GM12864 (cell line): ENCODE measurements at regions not wholly inside any gene's neighbourhood (a gene's known extent, or its start where the extent isn't known, plus 50 kb on each side); places are given as distances from the start of the nearest gene placed in this dataset.

Experiments used
- DNase-seq: peaks from one replicate; pipeline ENCODE4 v3.0.0-alpha.2; 2011; ENCODE audit warnings: low read depth
- H3K4me3 ChIP-seq: 2 replicates; pipeline ENCODE4 v1.5.1; 2011; ENCODE audit warnings: mild to moderate bottlenecking, low read depth, low read length, control low read depth
- CTCF ChIP-seq: IDR thresholded peaks from 2 replicates; pipeline ENCODE4 v1.5.1; 2011; ENCODE audit warnings: low read depth, mild to moderate bottlenecking, moderate library complexity, low read length, control low read depth, inconsistent platforms; ENCODE audit errors: missing control alignments

- DNase-seq, result no peak
- no peak for TF ChIP-seq CTCF
- no peak overlapping the region for H3K4me3 ChIP-seq
Observed at GRCh38 chr11:42521994-42522393, 789.8 kb upstream of the API5 start.

GRCh38 chr11:42524534-42525227 lies 787.1 kb upstream of the API5 start:
- no peak overlapping the region for H3K4me3 ChIP-seq
- DNase-seq, result peak; percentile 13
- TF ChIP-seq CTCF, result peak; percentile 78

- no peak overlapping the region for H3K4me3 ChIP-seq
- no peak for DNase-seq
Observed at GRCh38 chr11:42526426-42526825, 785.4 kb upstream of the API5 start.

GRCh38 chr11:42528471-42528870 lies 783.3 kb upstream of the API5 start:
- no peak for TF ChIP-seq CTCF
- H3K4me3 ChIP-seq, result no peak overlapping the region
- no peak for DNase-seq

More at GRCh38 chr11:42526426-42526825, 785.4 kb upstream of the API5 start:
- TF ChIP-seq CTCF, result no peak

- no peak overlapping the region for H3K4me3 ChIP-seq
- DNase-seq, result no peak
- TF ChIP-seq CTCF, result no peak
Observed at GRCh38 chr11:42528911-42529310, 782.9 kb upstream of the API5 start.

- H3K4me3 ChIP-seq, result no peak overlapping the region
- no peak for DNase-seq
- no peak for TF ChIP-seq CTCF
Observed at GRCh38 chr11:42536611-42537360, 775.0 kb upstream of the API5 start.
